GM12878 (cell line): ENCODE measurements at regions not wholly inside any gene's neighbourhood (a gene's known extent, or its start where the extent isn't known, plus 50 kb on each side); places are given as distances from the start of the nearest gene placed in this dataset.
"Not testable (repeated sequence)": the region's sequence is repeated elsewhere in the genome, so short reads cannot be mapped to it uniquely, and the experiment has no call there.

ENCODE experiments used
- ATAC-seq: fragments of 200-7000 bp; cut with Tn5 transposase; 3 replicates; pipeline ENCODE4 v1.9.1; 2020; ENCODE audit warnings: mild to moderate bottlenecking, moderate library complexity
- BruUV-seq: library from RNA; stranded (reverse); fragments of 400-500 nt; replicated peaks from 2 replicates; lab custom pipeline; 2021; lab: Mats Ljungman, UMichigan
- CTCF ChIA-PET: fragments of 300-600 bp; sonication (Branson Sonifier 250); formaldehyde crosslinking; extraction: SDS; loops from one replicate; lab custom pipeline; 2021; ENCODE audit warnings: inconsistent platforms; lab: Yijun Ruan, JAX
- POLR2A ChIA-PET: fragments of 350-600 bp; formaldehyde crosslinking; extraction: SDS; loops from one replicate; lab custom pipeline; 2021; ENCODE audit warnings: inconsistent platforms; lab: Charles Lee
- RAD21 ChIA-PET: fragments of 300-600 bp; sonication (Branson Sonifier 250); formaldehyde crosslinking; loops from one replicate; lab custom pipeline; 2023; ENCODE audit warnings: antibody characterized with exemption; ENCODE audit not compliant: unreplicated experiment; lab: Charles Lee
- SMC1A ChIA-PET: fragments of 300-600 bp; sonication (Branson Sonifier 250); formaldehyde crosslinking; loops from one replicate; lab custom pipeline; 2023; ENCODE audit not compliant: unreplicated experiment, uncharacterized antibody; lab: Charles Lee
- DNase-seq: peaks from one replicate; pipeline ENCODE4 v3.0.0-alpha.2; 2011; ENCODE audit warnings: low read depth, low spot score
- FAIRE-seq: peaks from 3 replicates; lab custom pipeline; 2011; peaks lifted over from hg19 to GRCh38; lab: Jason Lieb, UNC
- H2AFZ ChIP-seq: 2 replicates; pipeline ENCODE4 v1.6.0; 2011; ENCODE audit warnings: low read depth, low read length, control low read depth; ENCODE audit not compliant: control insufficient read depth
- H3K27ac ChIP-seq: 2 replicates; pipeline ENCODE4 v1.5.1; 2011; ENCODE audit warnings: control low read depth; ENCODE audit not compliant: control insufficient read depth, insufficient read depth
- H3K27me3 ChIP-seq, 2 experiments: replicated peaks in 1 of 2; 2 replicates each; pipeline versions ENCODE4 v1.6.0 to v1.6.1; 2011; ENCODE audit warnings: low read length in 1 of 2; ENCODE audit not compliant: control insufficient read depth in 2 of 2, insufficient read depth in 2 of 2
- H3K36me3 ChIP-seq, 2 experiments: 2 replicates each; pipeline ENCODE4 v1.5.1; 2011; ENCODE audit warnings: low read length in 1 of 2; ENCODE audit not compliant: control insufficient read depth in 2 of 2, insufficient read depth in 2 of 2
- H3K4me1 ChIP-seq: 2 replicates; pipeline ENCODE4 v1.6.1; 2011; ENCODE audit warnings: mild to moderate bottlenecking, low read length, moderate library complexity, mixed read lengths; ENCODE audit not compliant: control insufficient read depth, insufficient read depth
- H3K4me2 ChIP-seq: 2 replicates; pipeline ENCODE4 v1.6.0; 2011; ENCODE audit warnings: control low read depth; ENCODE audit not compliant: control insufficient read depth, insufficient read depth
- H3K4me3 ChIP-seq: fragments of 200-600 bp; sonication (generic); 2 replicates; pipeline ENCODE4 v1.5.1; 2016
- H3K79me2 ChIP-seq: 2 replicates; pipeline ENCODE4 v1.6.0; 2011; ENCODE audit warnings: low read length; ENCODE audit not compliant: control insufficient read depth, insufficient read depth
- H3K9ac ChIP-seq: 2 replicates; pipeline ENCODE4 v1.8.0; 2011; ENCODE audit warnings: low read length, control low read depth, mixed read lengths; ENCODE audit not compliant: control insufficient read depth, insufficient read depth
- H3K9me3 ChIP-seq: replicated peaks from 3 replicates; pipeline ENCODE4 v1.5.1; 2011; ENCODE audit warnings: mild to moderate bottlenecking, low read length; ENCODE audit not compliant: control insufficient read depth, insufficient read depth
- H4K20me1 ChIP-seq: 2 replicates; pipeline ENCODE4 v1.6.0; 2011; ENCODE audit not compliant: control insufficient read depth, insufficient read depth
- DPF2 ChIP-seq: fragments of 450-650 bp; IDR thresholded peaks from 2 replicates; pipeline ENCODE4 v1.6.1; 2017; ENCODE audit warnings: mild to moderate bottlenecking
- IKZF2 ChIP-seq, 2 experiments: fragments of 450-650 bp; IDR thresholded peaks; 2 replicates each; pipeline ENCODE4 v1.6.1; 2017; ENCODE audit warnings: mild to moderate bottlenecking in 2 of 2, moderate library complexity in 2 of 2
- NFYB ChIP-seq: IDR thresholded peaks from 2 replicates; pipeline ENCODE4 v1.6.1; 2011; ENCODE audit warnings: low read depth, mild to moderate bottlenecking, low read length, improper control_type of control experiment, moderate library complexity; ENCODE audit not compliant: insufficient read depth
- NR2C2 ChIP-seq: IDR thresholded peaks from 2 replicates; pipeline ENCODE4 v1.6.1; 2011; ENCODE audit warnings: borderline replicate concordance, low read depth; ENCODE audit not compliant: control insufficient read depth, insufficient read length
- NR2F1 ChIP-seq: fragments of 450-650 bp; conservative IDR thresholded peaks from 2 replicates; pipeline ENCODE4 v1.6.1; 2017; ENCODE audit warnings: mild to moderate bottlenecking
- RBBP5 ChIP-seq: fragments of 200-600 bp; sonication (generic); conservative IDR thresholded peaks from 2 replicates; pipeline ENCODE4 v1.6.1; 2016
- RCOR1 ChIP-seq: conservative IDR thresholded peaks from 2 replicates; pipeline ENCODE4 v1.6.1; 2012; ENCODE audit warnings: low read depth, low read length, improper control_type of control experiment
- SMARCA5 ChIP-seq: fragments of 450-650 bp; IDR thresholded peaks from 2 replicates; pipeline ENCODE4 v1.6.1; 2017; ENCODE audit warnings: mild to moderate bottlenecking
- SMC3 ChIP-seq: IDR thresholded peaks from 2 replicates; pipeline ENCODE4 v1.6.1; 2011; ENCODE audit warnings: low read length, improper control_type of control experiment, borderline replicate concordance
- SP1 ChIP-seq: IDR thresholded peaks from one replicate; pipeline ENCODE4 v1.6.1; 2011; ENCODE audit warnings: low read depth, low read length
- SPI1 ChIP-seq: IDR thresholded peaks from 2 replicates; pipeline ENCODE4 v1.6.1; 2011; ENCODE audit warnings: low read depth, mild to moderate bottlenecking, low read length, moderate library complexity, borderline replicate concordance; ENCODE audit not compliant: insufficient read depth
- TAF1 ChIP-seq: IDR thresholded peaks from 2 replicates; pipeline ENCODE4 v1.6.1; 2011; ENCODE audit warnings: mild to moderate bottlenecking, low read depth, low read length, borderline replicate concordance
- YBX1 ChIP-seq: fragments of 450-650 bp; IDR thresholded peaks from 2 replicates; pipeline ENCODE4 v1.6.1; 2016; ENCODE audit warnings: antibody characterized with exemption
- YY1 ChIP-seq: IDR thresholded peaks from 2 replicates; pipeline ENCODE4 v1.6.1; 2011; ENCODE audit warnings: low read depth, mild to moderate bottlenecking, low read length
- WGBS: methylation state at CpG from one replicate; pipeline ENCODE4 v1.1.6; 2016; ENCODE audit warnings: low lambda C conversion rate; ENCODE audit not compliant: insufficient replicate concordance, insufficient coverage; ENCODE audit errors: missing lambda C conversion rate; 5-methylcytosine and 5-hydroxymethylcytosine counted together
- in situ Hi-C: fragments of 300-500 bp; cut with MboI; formaldehyde crosslinking; loops from 9 replicates; pipeline ENCODE4 v1.14.3; 2018; ENCODE audit warnings: mixed read lengths
- intact Hi-C: fragments of 100-400 bp; cut with micrococcal nuclease; formaldehyde crosslinking; loops from one replicate; pipeline ENCODE4 v1.14.2; 2022; ENCODE audit not compliant: unreplicated experiment
- TF ChIP-seq, protein P1 (sequence below): IDR thresholded peaks from 2 replicates; pipeline ENCODE4 v1.6.1; 2011; ENCODE audit warnings: mild to moderate bottlenecking, low read depth, low read length, moderate library complexity; ENCODE audit not compliant: insufficient replicate concordance
- TF ChIP-seq, protein P2 (sequence below): IDR thresholded peaks from 2 replicates; pipeline ENCODE4 v1.6.1; 2012; ENCODE audit warnings: low read length, inconsistent platforms
- TF ChIP-seq, protein P3 (sequence below): IDR thresholded peaks from 2 replicates; pipeline ENCODE4 v1.6.1; 2011; ENCODE audit warnings: low read depth, mild to moderate bottlenecking, low read length, moderate library complexity, borderline replicate concordance; ENCODE audit errors: extremely low read depth

DNA sequence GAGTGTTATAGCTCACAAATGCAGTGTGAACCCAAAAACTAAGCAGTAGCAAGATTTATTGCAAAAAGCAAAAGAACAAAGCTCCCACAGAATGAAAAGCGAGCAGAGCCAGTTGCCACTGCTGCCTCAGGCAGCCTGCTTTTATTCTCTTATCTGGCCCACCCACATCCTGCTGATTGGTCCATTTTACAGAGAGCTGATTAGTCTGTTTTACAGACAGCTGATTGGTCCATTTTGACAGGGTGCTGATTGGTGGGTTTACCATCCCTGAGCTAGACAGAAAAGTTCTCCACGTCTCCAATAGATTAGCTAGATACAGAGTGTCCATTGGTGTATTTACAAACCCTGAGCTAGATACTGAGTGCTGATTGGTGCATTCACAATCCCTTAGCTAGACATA, 55.1 kb upstream of the VASH1 start:
- ChIA-PET SMC1A (interaction anchor here (0.8 to 2.1 kb wide), 4 partner anchors 10 to 364 kb away, joined by 3 to 5 read pairs (median 4); no protein-coding TSS in a partner anchor), CTCF (interaction anchor here (1.0 to 9.0 kb wide), 4 partner anchors 10 to 103 kb away, joined by 3 to 136 read pairs (median 68); partner anchors contain the start of gene ANGEL1)
- BruUV-seq, H3K4me3 ChIP-seq, H3K27ac ChIP-seq, H2AFZ ChIP-seq, ATAC-seq, FAIRE-seq, in situ Hi-C loops, H3K4me2 ChIP-seq, POLR2A ChIA-PET, H3K4me1 ChIP-seq, H3K9me3 ChIP-seq, RAD21 ChIA-PET, H4K20me1 ChIP-seq, H3K36me3 ChIP-seq, H3K79me2 ChIP-seq, intact Hi-C loops, H3K27me3 ChIP-seq, H3K9ac ChIP-seq, DNase-seq: not testable (repeated sequence)
- peak; percentile 62; the same call in 1 of the 2 replicates for TF ChIP-seq NFYB
- WGBS = 91% methylated on average over 2 of the region's 2 CpGs

DNA sequence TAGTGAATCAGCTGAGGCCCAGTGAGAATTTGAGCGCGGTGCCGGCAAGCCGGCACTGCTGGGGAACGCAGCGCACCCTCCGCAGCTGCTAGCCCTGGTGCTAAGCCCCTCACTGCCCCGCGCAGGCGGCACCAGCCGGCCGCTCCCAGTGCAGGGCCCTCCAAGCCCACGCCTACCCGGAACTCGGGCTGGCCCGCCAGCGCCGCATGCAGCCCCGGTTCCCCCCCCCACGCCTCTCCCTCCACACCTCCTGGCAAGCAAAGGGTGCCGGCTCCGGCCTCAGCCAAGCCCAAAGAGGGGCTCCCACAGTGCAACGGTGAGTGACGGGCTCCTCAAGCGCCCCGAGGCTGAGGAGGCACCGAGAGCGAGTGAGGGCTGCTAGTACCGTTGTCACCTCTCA, 54.5 kb upstream of the VASH1 start:
- Histone ChIP-seq H2AFZ (no peak overlapping the region), H4K20me1 (no peaks in the 10 kb centered on the region), H3K27ac (no peak overlapping the region), H3K4me2 (no peak overlapping the region), H3K36me3 (no peaks in the 10 kb centered on the region), H3K4me1 (no peaks in the 10 kb centered on the region), H3K9me3 (no peaks in the 10 kb centered on the region), H3K79me2 (no peaks in the 10 kb centered on the region), H3K4me3 (no peak overlapping the region), H3K27me3 (no peaks in the 10 kb centered on the region; a peak in 2 of 4 replicates), H3K9ac (no peak overlapping the region)
- RAD21 ChIA-PET = no interaction called here
- POLR2A ChIA-PET = no interaction called here
- ATAC-seq (no peak), FAIRE-seq (no peak), DNase-seq (no peak)
- WGBS = 66% methylated on average over 22 of the region's 29 CpGs
- intact Hi-C loops (no loop called here), in situ Hi-C loops (no loop called here)
- BruUV-seq = no TSS peak
- CTCF ChIA-PET = interaction anchor here (1.0 to 9.0 kb wide), 5 partner anchors 10 to 362 kb away, joined by 3 to 136 read pairs (median 40); partner anchors contain the start of gene ANGEL1
- SMC1A ChIA-PET = interaction anchor here (0.8 to 5.5 kb wide), 5 partner anchors 10 to 364 kb away, joined by 3 to 67 read pairs (median 5); no protein-coding TSS in a partner anchor
- TF ChIP-seq DPF2 = no peak
- TF ChIP-seq, protein P1, sequence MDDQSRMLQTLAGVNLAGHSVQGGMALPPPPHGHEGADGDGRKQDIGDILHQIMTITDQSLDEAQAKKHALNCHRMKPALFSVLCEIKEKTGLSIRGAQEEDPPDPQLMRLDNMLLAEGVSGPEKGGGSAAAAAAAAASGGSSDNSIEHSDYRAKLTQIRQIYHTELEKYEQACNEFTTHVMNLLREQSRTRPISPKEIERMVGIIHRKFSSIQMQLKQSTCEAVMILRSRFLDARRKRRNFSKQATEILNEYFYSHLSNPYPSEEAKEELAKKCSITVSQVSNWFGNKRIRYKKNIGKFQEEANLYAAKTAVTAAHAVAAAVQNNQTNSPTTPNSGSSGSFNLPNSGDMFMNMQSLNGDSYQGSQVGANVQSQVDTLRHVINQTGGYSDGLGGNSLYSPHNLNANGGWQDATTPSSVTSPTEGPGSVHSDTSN = no peak
- TF ChIP-seq YBX1 = no peak
- TF ChIP-seq RCOR1 = no peak
- TF ChIP-seq NR2F1 = no peak
- TF ChIP-seq, protein P2, sequence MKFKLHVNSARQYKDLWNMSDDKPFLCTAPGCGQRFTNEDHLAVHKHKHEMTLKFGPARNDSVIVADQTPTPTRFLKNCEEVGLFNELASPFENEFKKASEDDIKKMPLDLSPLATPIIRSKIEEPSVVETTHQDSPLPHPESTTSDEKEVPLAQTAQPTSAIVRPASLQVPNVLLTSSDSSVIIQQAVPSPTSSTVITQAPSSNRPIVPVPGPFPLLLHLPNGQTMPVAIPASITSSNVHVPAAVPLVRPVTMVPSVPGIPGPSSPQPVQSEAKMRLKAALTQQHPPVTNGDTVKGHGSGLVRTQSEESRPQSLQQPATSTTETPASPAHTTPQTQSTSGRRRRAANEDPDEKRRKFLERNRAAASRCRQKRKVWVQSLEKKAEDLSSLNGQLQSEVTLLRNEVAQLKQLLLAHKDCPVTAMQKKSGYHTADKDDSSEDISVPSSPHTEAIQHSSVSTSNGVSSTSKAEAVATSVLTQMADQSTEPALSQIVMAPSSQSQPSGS = no peak
- no peak for TF ChIP-seq SMARCA5
- TF ChIP-seq SP1 = no peak
- TF ChIP-seq RBBP5 = no peak
- no peak for TF ChIP-seq IKZF2 (IDR thresholded peaks at IDR 0.05)
- TF ChIP-seq YY1 = no peak
- TF ChIP-seq NR2C2 = no peak
- TF ChIP-seq SMC3 = no peak
- no peak for TF ChIP-seq TAF1
- TF ChIP-seq, protein P3, sequence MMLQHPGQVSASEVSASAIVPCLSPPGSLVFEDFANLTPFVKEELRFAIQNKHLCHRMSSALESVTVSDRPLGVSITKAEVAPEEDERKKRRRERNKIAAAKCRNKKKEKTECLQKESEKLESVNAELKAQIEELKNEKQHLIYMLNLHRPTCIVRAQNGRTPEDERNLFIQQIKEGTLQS = no peak
- no peak for TF ChIP-seq SPI1
